Spinal cord (tissue), 9 donors: ENCODE measurements at regions not wholly inside any gene's neighbourhood (a gene's known extent, or its start where the extent isn't known, plus 50 kb on each side); places are given as distances from the start of the nearest gene placed in this dataset.

ENCODE experiments used
- DNase-seq, 6 donors: peaks; one replicate each; pipeline versions ENCODE4 v3.0.0 to v3.0.0-alpha.2; 2013 to 2015; ENCODE audit warnings: low spot score in 6 of 6, low read depth in 4 of 6
- H3K27ac ChIP-seq: one replicate; pipeline ENCODE4 v1.5.1; 2013; ENCODE audit warnings: low read depth, low read length, control low read depth
- H3K27me3 ChIP-seq: one replicate; pipeline ENCODE4 v1.6.1; 2013; ENCODE audit warnings: low read length; ENCODE audit not compliant: control insufficient read depth, insufficient read depth
- H3K36me3 ChIP-seq: one replicate; pipeline ENCODE4 v1.6.1; 2013; ENCODE audit warnings: low read length; ENCODE audit not compliant: control insufficient read depth, insufficient read depth
- H3K4me1 ChIP-seq: one replicate; pipeline ENCODE4 v1.6.1; 2013; ENCODE audit warnings: low read length; ENCODE audit not compliant: control insufficient read depth, insufficient read depth
- H3K4me3 ChIP-seq: one replicate; pipeline ENCODE4 v1.5.1; 2013; ENCODE audit warnings: low read depth, low read length, control low read depth
- H3K9me3 ChIP-seq: one replicate; pipeline ENCODE4 v1.6.1; 2013; ENCODE audit warnings: low read length; ENCODE audit not compliant: control insufficient read depth, insufficient read depth
- WGBS: methylation state at CpG from one replicate; pipeline ENCODE4 v1.1.5; 2013; ENCODE audit warnings: missing lambda C conversion rate; ENCODE audit not compliant: insufficient coverage; 5-methylcytosine and 5-hydroxymethylcytosine counted together
- donor health status: healthy.

DNA sequence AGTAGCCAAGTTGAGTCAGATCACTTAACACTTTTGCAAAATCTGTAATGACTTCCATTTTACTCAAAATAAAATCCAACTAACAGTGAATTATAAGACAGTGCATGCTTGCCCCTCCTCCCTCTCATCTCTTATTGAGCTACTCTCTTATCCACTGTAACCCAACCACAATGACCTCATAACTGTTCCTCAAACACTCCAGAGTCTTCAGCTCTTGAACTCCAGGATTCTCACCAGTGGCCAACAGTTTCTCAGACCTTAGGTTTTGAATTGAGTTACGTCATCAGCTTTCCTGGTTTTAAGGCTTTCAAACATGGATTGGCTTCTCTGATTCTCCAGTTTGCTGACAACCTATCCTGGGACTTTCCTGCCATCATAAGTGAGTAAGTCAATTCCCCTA is 938.3 kb downstream of the RAB28 start:
- H3K4me3 ChIP-seq = no peak overlapping the region
- no peaks in the 10 kb centered on the region for H3K36me3 ChIP-seq
- H3K27ac ChIP-seq = no peak overlapping the region
- H3K27me3 ChIP-seq = no peaks in the 10 kb centered on the region
- WGBS = 100% methylated on average over 1 of the region's 1 CpG
- H3K4me1 ChIP-seq = no peaks in the 10 kb centered on the region
- no peaks in the 10 kb centered on the region for H3K9me3 ChIP-seq
- no peak for DNase-seq

- Histone ChIP-seq H3K4me1 (no peaks in the 10 kb centered on the region), H3K4me3 (no peak overlapping the region), H3K36me3 (no peaks in the 10 kb centered on the region), H3K27me3 (no peaks in the 10 kb centered on the region), H3K9me3 (no peaks in the 10 kb centered on the region), H3K27ac (no peak overlapping the region)
- WGBS = 93% methylated on average over 11 of the region's 17 CpGs
- no peak for DNase-seq
These were observed 946.0 kb downstream of the RAB28 start for GRCh38 chr4:12538162-12538561.

GRCh38 chr4:12534684-12535083 is 949.5 kb downstream of the RAB28 start:
- no peak for DNase-seq
- no peaks in the 10 kb centered on the region for H3K9me3 ChIP-seq
- no CpG with 5 or more reads among the region's 1 CpG for WGBS
- H3K4me1 ChIP-seq = no peaks in the 10 kb centered on the region
- no peaks in the 10 kb centered on the region for H3K27me3 ChIP-seq
- no peak overlapping the region for H3K4me3 ChIP-seq
- no peak overlapping the region for H3K27ac ChIP-seq
- H3K36me3 ChIP-seq = no peaks in the 10 kb centered on the region

DNA sequence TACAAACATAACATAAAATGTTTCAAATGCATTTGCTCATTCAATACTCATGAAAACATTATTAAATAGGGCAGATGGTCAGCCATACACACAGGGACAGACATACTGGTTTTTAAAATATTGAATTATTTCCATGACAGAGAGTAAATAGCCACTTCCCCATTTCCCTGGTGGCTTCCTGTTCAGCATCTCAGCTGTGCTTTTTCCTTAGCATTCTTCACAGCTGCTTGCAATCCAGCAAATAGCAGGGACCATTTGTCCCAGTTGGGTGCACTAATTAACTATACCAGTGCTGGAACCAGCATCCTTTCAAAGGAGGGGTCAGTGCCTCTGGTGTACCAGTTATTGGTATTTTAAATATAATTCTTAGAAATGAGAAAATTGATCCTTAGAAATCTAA is 964.7 kb downstream of the RAB28 start:
- peak in 1 of 6 donors; percentile 70 for DNase-seq

DNA sequence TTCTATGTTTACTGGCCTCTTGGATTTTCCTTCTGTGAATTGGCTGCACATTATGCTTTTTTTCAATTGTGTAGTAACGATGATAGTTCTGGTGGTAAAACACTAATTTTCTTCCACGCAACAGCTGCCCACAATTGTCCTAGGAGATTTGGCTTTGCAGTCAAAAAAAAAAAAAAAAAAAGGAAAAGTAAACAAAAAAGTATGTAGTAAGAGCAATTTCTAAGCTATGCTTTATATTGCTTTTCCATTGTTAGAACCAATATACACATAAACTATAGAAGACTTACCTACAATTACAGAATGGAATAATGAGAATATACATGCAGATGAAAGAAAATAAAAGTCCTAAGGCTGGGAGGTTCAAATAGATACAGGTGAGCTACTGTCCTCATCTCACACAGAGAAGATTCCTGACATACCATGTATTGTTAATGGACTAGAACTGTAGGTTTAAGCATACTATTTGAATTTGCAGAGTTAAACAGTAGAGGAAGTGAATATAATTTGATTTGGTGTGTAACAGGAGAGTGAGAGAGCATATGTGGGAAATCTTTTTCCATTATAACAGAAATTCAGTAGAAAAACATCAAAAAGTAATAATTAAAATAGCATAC is 976.2 kb downstream of the RAB28 start:
- DNase-seq = peak in 1 of 6 donors; percentile 45
- H3K36me3 ChIP-seq = no peaks in the 10 kb centered on the region
- no peaks in the 10 kb centered on the region for H3K4me1 ChIP-seq
- no peak overlapping the region for H3K4me3 ChIP-seq
- no peaks in the 10 kb centered on the region for H3K27me3 ChIP-seq
- no peaks in the 10 kb centered on the region for H3K9me3 ChIP-seq
- WGBS = no CpG with 5 or more reads among the region's 2 CpGs
- H3K27ac ChIP-seq = no peak overlapping the region

More for the DNA sequence above, 964.7 kb downstream of the RAB28 start:
- Histone ChIP-seq H3K27ac (no peak overlapping the region), H3K4me3 (no peak overlapping the region), H3K36me3 (no peaks in the 10 kb centered on the region), H3K9me3 (no peaks in the 10 kb centered on the region), H3K27me3 (no peaks in the 10 kb centered on the region), H3K4me1 (no peaks in the 10 kb centered on the region)

- H3K4me1 ChIP-seq = no peaks in the 10 kb centered on the region
- no peak overlapping the region for H3K4me3 ChIP-seq
- no peaks in the 10 kb centered on the region for H3K9me3 ChIP-seq
- H3K27me3 ChIP-seq = no peaks in the 10 kb centered on the region
- no peaks in the 10 kb centered on the region for H3K36me3 ChIP-seq
- no peak overlapping the region for H3K27ac ChIP-seq
- no peak for DNase-seq
These were observed 983.7 kb downstream of the RAB28 start for GRCh38 chr4:12500409-12500808.

- Histone ChIP-seq H3K4me1 (no peaks in the 10 kb centered on the region), H3K27ac (no peak overlapping the region), H3K27me3 (no peaks in the 10 kb centered on the region), H3K36me3 (no peaks in the 10 kb centered on the region), H3K9me3 (no peaks in the 10 kb centered on the region), H3K4me3 (no peak overlapping the region)
- no CpG with 5 or more reads among the region's 2 CpGs for WGBS
- peak in 1 of 6 donors; percentile 1 for DNase-seq
These were observed 984.4 kb downstream of the RAB28 start for GRCh38 chr4:12499693-12500092.

DNA sequence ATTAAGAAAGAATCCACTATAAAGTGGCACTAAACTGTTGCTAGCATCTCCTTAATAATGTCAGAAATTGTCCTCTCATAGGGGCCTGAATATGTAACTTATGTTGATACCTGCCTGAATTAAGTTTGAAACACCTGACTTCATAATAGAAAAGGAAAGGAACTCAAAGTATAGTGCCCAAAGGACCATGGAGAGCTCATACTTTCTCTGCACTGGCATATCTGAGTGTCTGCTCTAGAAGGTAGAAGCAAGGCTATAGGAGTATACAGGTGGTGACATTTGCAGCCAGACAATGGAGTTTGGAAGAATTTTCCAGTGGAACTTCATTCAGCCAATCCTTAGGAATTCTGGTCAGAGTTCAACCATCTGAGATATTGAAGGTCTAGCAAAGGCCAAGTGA is 988.9 kb downstream of the RAB28 start:
- DNase-seq = no peak
- H3K9me3 ChIP-seq = no peaks in the 10 kb centered on the region
- no peak overlapping the region for H3K4me3 ChIP-seq
- no peaks in the 10 kb centered on the region for H3K4me1 ChIP-seq
- H3K36me3 ChIP-seq = no peaks in the 10 kb centered on the region
- no peak overlapping the region for H3K27ac ChIP-seq
- H3K27me3 ChIP-seq = no peaks in the 10 kb centered on the region

DNA sequence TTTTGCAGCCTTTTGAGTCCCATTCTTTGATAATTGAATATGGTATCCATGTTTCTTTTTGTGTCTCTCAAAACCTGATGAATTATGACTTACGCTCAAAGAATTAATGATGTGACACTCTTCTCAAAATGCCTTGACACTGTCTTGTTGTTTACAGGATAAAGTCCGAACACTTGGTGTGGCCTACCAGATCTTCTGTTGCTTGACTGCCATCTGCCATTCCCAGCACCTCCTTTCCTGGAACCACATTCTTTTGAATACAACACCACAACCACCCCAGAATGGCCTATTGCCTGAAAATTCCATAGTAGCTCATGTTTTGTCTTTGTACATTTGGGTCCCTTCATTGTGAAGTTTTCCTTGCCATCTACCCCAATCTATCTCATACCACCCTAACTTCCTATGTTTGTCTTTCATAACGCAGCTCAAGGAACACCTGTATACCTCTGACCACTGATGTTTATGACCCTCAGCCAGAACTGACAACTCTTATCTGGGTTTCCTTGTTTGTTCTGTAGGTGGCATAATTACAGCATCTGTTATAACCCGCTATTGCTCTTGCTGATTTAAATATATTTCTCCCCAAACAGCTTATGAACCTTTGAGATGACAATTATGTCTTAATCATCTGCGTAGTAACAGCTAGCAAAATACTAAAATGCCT is 991.3 kb downstream of the RAB28 start:
- Histone ChIP-seq H3K9me3 (no peaks in the 10 kb centered on the region), H3K36me3 (no peaks in the 10 kb centered on the region), H3K4me3 (no peak overlapping the region), H3K27me3 (no peaks in the 10 kb centered on the region), H3K27ac (no peak overlapping the region), H3K4me1 (no peaks in the 10 kb centered on the region)
- no peak for DNase-seq
- WGBS = 100% methylated on average over 2 of the region's 5 CpGs

GRCh38 chr4:12488672-12489071 is 995.5 kb downstream of the RAB28 start:
- Histone ChIP-seq H3K27me3 (no peaks in the 10 kb centered on the region), H3K27ac (no peak overlapping the region), H3K4me1 (no peaks in the 10 kb centered on the region), H3K4me3 (no peak overlapping the region), H3K36me3 (no peaks in the 10 kb centered on the region), H3K9me3 (no peaks in the 10 kb centered on the region)
- DNase-seq = peak in 2 of 6 donors; percentile 6 to 62
- 46% methylated on average over 4 of the region's 5 CpGs for WGBS
